HG03378 (cell line): ENCODE measurements at regions not wholly inside any gene's neighbourhood (a gene's known extent, or its start where the extent isn't known, plus 50 kb on each side); places are given as distances from the start of the nearest gene placed in this dataset.
"Not testable (repeated sequence)": the region's sequence is repeated elsewhere in the genome, so short reads cannot be mapped to it uniquely, and the experiment has no call there.

Experiments
- ATAC-seq: cut with Tn5 transposase; IDR thresholded peaks from one replicate; pipeline ENCODE4 v1.9.1; 2021; ENCODE audit warnings: mild to moderate bottlenecking, moderate library complexity; ENCODE audit not compliant: unreplicated experiment

- no peak for ATAC-seq
These were observed 52.2 kb downstream of the CALML3 start for GRCh38 chr10:5576780-5577624.

DNA sequence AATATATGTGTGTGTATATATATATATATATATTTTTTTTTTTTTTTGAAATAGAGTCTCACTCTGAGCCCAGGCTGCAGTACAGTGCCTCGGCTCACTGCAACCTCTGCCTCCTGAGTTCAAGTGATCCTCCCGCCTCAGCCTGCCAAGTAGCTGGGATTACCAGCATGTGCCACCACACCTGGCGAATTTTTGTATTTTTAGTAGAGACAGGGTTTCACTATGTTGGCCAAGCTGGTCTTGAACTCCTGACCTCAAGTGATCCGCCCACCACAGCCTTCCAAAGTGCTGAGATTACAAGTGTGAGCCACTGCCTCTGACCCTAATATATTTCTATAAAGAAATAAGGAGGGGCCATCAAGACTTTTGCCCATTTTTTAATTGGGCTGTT lies 55.3 kb downstream of the CALML3 start:
- ATAC-seq, result not testable (repeated sequence)

DNA sequence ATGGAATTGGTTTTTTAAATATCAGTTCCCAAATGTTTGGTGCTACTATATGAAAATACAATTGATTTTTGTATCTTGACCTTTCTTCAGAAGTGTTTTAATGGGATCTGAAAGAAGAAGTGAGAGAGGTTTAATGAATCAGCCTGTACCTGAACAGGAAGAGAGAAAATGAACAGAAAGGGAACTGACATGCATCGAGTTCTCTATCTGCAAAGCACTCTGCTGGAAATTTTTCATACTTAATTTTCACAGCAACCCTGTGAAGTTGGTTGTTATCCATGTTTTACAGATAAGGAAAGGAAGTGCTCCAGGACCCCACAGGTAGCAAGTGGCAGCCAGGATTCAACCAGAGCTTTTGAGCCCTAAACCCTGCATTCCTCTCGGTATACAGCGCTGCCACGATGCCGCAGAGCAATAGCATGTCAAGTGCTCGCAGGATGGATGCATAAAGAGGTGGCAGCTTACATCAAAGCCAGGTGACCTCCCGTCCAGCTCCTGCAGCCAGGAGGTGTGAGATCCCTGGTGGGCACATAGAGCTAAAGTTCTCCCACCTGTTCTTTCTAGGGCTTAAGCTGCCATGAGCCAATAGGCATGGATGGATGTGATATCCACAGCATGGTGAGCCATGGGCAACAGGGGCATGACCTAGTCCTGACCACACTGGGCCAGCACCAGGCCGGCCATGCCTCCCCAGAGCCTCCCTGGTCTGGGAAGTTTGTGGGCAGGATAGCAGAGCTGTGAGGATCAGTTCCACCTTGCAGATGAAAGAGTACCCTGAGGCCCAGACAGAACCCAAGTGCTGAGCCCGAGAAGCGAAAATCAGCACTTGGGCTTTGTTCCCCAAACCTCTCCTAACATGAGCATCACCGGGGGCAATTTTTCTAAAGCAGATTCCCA lies 57.2 kb downstream of the CALML3 start:
- ATAC-seq, result peak; percentile 60

- no peak for ATAC-seq
These were observed 58.0 kb downstream of the CALML3 start for GRCh38 chr10:5582736-5583135.

- peak; percentile 44 for ATAC-seq
These were observed 58.9 kb downstream of the CALML3 start for GRCh38 chr10:5583525-5584175.

DNA sequence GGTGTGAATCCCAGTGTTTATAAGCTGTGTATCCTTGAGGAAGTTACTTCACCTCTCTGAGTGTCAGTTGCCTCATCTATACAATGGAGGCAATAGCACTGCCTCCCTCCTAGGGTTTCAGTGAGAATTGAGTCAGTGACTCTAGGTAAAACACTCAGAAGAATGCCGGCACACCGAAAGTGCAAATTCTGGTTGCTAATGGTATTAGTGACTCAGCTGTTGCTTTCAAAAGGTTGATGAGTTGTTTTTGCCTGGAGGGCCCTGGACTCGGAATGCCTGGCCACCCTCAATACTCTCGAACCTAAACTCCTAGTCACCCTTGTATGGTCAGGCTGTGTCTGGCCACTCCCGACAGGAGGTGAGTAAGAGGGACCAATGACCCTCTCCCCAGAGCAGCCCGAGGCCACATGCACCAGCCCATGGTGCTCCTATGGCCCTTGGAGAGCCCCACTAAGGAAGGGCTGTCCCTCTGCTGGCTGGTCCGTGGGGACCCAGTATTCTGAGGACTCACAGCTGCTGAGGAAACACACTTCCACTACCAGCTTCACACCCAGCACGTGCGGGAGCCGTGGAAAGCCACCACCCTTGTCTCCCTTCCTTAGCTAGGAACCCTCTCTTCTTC lies 60.2 kb downstream of the CALML3 start:
- peak; percentile 41 for ATAC-seq

GRCh38 chr10:5585517-5586206 lies 60.9 kb downstream of the CALML3 start:
- no peak for ATAC-seq

GRCh38 chr10:5587151-5588079 lies 62.7 kb downstream of the CALML3 start:
- no peak for ATAC-seq

DNA sequence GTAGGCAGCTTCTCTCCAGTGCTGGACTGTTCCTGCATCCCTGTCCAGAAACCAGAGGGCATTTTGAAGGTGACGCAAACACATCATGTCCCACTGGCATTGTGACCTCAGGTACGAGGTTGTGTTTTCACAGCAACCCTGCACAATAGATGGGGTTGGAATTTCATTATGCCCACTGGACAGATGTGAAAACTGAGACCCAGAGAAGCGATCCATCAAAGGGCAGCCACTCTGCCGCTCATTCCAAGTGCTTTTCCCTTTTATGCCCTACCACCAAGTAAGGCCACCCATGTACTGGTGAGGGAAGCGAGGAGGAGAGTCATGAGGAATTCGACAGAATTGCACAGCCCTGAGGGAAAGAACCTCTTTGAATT lies 63.3 kb downstream of the CALML3 start:
- ATAC-seq, result no peak

DNA sequence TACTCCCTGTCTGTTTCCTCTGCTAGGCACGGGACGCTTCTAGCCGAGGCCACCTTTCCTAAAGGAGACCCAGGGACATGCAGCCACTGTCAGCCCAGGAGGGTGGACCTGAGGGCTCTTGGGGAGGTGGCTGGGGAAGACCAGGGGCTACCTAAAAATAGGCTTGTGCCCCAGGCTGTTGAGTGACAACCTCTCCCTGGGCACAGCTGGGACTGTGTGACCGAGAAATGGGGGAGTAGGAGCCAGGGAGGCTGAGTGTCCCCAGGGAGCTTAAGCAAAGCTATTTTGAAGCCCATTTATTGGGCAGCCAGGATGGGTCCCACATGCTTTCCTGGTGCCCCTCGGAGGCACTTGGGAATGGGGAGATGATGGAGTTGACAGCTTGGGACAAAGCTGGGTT lies 63.8 kb downstream of the CALML3 start:
- no peak for ATAC-seq
